Endometrial microvascular endothelial cells (primary cell): ENCODE measurements at regions not wholly inside any gene's neighbourhood (a gene's known extent, or its start where the extent isn't known, plus 50 kb on each side); places are given as distances from the start of the nearest gene placed in this dataset.

ENCODE experiments used
- in situ Hi-C: cut with HindIII; loops from 2 replicates; pipeline ENCODE4 v1.10.0; 2017; ENCODE audit warnings: low sequenced_read_pairs, low pct_unique_long_range_greater_than_20kb; ENCODE audit errors: inconsistent ontology term

- in situ Hi-C loops, result no loop called here
These were observed 813.4 kb downstream of the TLE1 start for GRCh38 chr9:80875947-80876346.

DNA sequence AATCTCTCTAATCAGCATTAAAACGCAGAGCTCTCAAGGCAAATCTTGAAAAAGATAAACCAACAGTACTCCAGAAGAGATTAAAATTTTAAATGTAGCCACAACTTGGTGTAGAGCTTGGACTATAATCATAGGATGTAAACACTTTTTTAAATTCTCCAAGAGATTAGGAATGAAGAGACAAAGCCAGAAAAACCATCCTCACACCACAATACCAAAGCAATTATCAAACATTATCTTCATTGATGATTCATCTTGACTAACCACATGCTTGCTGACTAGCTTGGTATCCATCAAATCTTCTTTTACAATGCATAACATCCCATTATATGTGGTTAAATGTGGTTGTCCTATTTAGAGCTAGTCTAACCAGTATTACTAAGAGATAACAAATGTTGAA, 815.1 kb downstream of the TLE1 start:
- in situ Hi-C loops, result no loop called here

- in situ Hi-C loops, result no loop called here
These were observed 815.5 kb downstream of the TLE1 start for GRCh38 chr9:80873861-80874260.

DNA sequence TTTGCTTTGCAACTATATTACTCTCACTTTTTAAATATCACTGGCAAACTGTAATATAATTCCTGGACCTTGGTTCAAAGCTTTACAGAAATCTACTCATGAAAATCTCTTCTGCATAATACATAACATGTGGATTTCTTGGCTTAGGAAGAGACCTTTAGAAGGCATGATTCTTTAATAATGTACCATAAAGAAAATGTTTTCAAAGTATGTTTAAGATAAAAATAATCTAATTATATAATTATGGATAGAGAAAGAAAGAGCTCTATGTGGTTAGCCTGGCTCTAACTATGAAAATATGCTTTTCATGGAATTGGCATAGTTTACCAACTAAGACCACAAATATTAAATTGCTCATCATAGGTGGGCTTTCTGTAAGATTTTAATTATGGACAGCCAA, 817.8 kb downstream of the TLE1 start:
- in situ Hi-C loops, result no loop called here

GRCh38 chr9:80867731-80868130, 821.6 kb downstream of the TLE1 start:
- in situ Hi-C loops, result no loop called here

GRCh38 chr9:80866576-80867227, 822.6 kb downstream of the TLE1 start:
- in situ Hi-C loops, result no loop called here

DNA sequence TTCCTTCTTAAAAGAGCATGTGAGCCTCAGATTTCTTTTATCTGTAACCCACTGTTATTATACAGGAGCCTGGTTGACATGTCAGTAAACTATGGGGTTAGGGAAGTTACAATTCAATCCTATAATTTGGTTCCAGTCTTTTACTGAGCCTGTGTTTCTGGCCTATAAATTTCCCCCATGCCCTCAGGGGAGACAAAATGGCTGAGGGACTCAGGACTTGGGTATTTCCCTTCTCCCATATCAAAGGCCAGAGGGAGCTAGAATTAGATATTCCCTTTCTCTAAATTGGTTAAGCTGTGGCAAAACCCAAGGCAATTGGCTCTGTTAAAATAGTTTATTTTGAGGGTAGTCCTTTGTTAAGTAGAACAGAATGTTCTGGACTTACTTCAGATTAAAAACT, 823.2 kb downstream of the TLE1 start:
- in situ Hi-C loops, result no loop called here

DNA sequence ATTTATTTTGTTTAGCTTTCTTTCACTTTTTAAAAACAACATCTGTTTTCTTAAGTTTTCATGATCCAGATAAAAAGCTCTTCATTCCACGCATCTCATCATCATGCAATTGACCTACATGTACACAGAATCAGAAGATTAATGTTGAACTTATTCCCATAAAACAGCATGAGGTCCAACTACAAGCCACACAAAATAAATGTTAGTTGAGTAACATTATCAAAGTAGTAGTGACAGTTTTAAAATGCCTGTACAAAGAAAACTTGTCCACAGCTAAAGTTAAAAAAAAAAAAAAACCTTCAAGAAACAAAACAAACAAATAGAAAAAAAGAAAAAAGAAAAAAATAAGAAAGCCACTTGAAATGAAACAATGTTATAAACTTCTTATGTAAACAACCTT, 846.3 kb downstream of the TLE1 start:
- in situ Hi-C loops, result no loop called here

GRCh38 chr9:80842389-80842788, 847.0 kb downstream of the TLE1 start:
- in situ Hi-C loops, result no loop called here

DNA sequence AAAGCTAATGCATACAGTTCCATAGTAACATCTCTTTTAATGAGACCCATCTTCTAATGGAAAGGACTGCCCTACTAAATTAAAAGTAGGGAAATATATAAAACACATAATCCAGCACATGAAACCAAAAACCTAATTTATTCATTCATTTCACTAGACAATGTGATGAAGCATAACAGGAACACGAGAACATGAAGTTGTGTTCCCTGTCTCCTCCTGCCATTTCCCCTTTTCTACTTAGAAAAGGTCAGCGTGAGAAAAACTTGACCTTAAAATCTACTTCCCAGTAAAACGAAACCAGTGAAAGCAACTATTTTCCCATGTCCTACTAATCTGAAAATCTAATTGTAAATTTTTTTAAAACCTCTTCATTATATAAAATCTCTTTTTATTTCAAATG, 847.5 kb downstream of the TLE1 start:
- in situ Hi-C loops, result no loop called here

- in situ Hi-C loops, result no loop called here
These were observed 849.3 kb downstream of the TLE1 start for GRCh38 chr9:80839821-80840675.

- in situ Hi-C loops, result no loop called here
These were observed 853.3 kb downstream of the TLE1 start for GRCh38 chr9:80836013-80836412.

GRCh38 chr9:80831751-80832150, 857.6 kb downstream of the TLE1 start:
- in situ Hi-C loops, result no loop called here

- in situ Hi-C loops, result no loop called here
These were observed 877.7 kb downstream of the TLE1 start for GRCh38 chr9:80811656-80812055.

DNA sequence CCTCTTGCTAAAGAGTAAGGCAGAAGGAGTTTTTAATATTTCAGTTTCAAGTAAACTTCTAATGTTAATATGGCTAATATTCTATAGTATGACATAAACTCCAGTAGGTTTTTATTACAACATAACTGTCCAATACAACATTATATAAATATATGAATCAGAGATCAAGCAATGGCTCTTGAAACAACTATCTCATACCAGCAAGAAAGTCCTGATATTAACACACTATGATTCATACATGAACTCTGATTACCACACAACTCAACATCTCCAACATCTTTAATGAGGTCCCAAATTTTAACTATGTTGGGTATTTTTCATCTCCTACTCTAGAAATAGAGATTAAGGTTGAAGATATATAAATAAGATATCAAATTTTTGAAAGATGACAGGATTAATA, 878.3 kb downstream of the TLE1 start:
- in situ Hi-C loops, result no loop called here

- in situ Hi-C loops, result no loop called here
These were observed 882.7 kb downstream of the TLE1 start for GRCh38 chr9:80806671-80807070.

- in situ Hi-C loops, result no loop called here
These were observed 884.5 kb downstream of the TLE1 start for GRCh38 chr9:80804873-80805272.

- in situ Hi-C loops, result no loop called here
These were observed 891.3 kb downstream of the TLE1 start for GRCh38 chr9:80797831-80798688.

GRCh38 chr9:80797101-80797829, 892.1 kb downstream of the TLE1 start:
- in situ Hi-C loops, result no loop called here
